ENCODE measurements at regions not wholly inside any gene's neighbourhood (a gene's known extent, or its start where the extent isn't known, plus 50 kb on each side); places are given as distances from the start of the nearest gene placed in this dataset.

DNA sequence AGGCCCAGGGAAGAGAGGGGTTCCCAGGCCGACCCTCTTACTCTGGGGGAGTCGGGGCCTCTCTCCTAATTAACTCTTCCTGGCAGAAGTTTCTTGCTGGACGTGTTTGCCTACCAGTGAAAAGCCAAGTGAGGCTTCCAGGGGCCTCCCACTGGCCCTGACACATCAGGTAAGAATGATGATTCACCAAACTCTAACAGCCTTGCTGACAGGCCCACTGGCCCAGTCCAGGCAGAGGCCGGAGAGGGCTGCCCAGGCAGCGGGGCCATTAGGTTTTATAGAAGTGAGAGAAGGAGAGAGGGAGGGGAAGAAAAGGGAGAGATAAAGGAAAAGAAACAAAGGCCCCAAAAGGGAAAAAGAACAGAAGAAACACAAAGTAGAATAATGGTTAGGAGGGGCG, 50.8 kb upstream of the FOXE1 start:
- no peak overlapping the region for H3K4me3 ChIP-seq (replicated peaks; ENCODE audit: insufficient read depth, low read length)
- H3K27ac ChIP-seq (replicated peaks) = no peak overlapping the region
- TF ChIP-seq, protein P1, sequence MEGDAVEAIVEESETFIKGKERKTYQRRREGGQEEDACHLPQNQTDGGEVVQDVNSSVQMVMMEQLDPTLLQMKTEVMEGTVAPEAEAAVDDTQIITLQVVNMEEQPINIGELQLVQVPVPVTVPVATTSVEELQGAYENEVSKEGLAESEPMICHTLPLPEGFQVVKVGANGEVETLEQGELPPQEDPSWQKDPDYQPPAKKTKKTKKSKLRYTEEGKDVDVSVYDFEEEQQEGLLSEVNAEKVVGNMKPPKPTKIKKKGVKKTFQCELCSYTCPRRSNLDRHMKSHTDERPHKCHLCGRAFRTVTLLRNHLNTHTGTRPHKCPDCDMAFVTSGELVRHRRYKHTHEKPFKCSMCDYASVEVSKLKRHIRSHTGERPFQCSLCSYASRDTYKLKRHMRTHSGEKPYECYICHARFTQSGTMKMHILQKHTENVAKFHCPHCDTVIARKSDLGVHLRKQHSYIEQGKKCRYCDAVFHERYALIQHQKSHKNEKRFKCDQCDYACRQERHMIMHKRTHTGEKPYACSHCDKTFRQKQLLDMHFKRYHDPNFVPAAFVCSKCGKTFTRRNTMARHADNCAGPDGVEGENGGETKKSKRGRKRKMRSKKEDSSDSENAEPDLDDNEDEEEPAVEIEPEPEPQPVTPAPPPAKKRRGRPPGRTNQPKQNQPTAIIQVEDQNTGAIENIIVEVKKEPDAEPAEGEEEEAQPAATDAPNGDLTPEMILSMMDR (IDR thresholded peaks at IDR 0.05; ENCODE audit: insufficient read depth, low read length) = no peak
- no peak for TF ChIP-seq GABPA (IDR thresholded peaks at IDR 0.05; ENCODE audit: low read depth)
- TF ChIP-seq SPI1 (IDR thresholded peaks at IDR 0.05; ENCODE audit: borderline replicate concordance, low read depth) = no peak
- TF ChIP-seq, protein P2, sequence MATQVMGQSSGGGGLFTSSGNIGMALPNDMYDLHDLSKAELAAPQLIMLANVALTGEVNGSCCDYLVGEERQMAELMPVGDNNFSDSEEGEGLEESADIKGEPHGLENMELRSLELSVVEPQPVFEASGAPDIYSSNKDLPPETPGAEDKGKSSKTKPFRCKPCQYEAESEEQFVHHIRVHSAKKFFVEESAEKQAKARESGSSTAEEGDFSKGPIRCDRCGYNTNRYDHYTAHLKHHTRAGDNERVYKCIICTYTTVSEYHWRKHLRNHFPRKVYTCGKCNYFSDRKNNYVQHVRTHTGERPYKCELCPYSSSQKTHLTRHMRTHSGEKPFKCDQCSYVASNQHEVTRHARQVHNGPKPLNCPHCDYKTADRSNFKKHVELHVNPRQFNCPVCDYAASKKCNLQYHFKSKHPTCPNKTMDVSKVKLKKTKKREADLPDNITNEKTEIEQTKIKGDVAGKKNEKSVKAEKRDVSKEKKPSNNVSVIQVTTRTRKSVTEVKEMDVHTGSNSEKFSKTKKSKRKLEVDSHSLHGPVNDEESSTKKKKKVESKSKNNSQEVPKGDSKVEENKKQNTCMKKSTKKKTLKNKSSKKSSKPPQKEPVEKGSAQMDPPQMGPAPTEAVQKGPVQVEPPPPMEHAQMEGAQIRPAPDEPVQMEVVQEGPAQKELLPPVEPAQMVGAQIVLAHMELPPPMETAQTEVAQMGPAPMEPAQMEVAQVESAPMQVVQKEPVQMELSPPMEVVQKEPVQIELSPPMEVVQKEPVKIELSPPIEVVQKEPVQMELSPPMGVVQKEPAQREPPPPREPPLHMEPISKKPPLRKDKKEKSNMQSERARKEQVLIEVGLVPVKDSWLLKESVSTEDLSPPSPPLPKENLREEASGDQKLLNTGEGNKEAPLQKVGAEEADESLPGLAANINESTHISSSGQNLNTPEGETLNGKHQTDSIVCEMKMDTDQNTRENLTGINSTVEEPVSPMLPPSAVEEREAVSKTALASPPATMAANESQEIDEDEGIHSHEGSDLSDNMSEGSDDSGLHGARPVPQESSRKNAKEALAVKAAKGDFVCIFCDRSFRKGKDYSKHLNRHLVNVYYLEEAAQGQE (IDR thresholded peaks at IDR 0.05; ENCODE audit: insufficient replicate concordance, low read depth) = no peak
- no peak for TF ChIP-seq POLR2AphosphoS5 (IDR thresholded peaks at IDR 0.05; ENCODE audit: low read depth)
- H3K27me3 ChIP-seq (ENCODE audit: insufficient read depth, poor library complexity, severe bottlenecking) = no peaks in the 10 kb centered on the region
- DNase-seq (ENCODE audit: low read depth in 1 of 2, low spot score in 1 of 2) = no peak

DNA sequence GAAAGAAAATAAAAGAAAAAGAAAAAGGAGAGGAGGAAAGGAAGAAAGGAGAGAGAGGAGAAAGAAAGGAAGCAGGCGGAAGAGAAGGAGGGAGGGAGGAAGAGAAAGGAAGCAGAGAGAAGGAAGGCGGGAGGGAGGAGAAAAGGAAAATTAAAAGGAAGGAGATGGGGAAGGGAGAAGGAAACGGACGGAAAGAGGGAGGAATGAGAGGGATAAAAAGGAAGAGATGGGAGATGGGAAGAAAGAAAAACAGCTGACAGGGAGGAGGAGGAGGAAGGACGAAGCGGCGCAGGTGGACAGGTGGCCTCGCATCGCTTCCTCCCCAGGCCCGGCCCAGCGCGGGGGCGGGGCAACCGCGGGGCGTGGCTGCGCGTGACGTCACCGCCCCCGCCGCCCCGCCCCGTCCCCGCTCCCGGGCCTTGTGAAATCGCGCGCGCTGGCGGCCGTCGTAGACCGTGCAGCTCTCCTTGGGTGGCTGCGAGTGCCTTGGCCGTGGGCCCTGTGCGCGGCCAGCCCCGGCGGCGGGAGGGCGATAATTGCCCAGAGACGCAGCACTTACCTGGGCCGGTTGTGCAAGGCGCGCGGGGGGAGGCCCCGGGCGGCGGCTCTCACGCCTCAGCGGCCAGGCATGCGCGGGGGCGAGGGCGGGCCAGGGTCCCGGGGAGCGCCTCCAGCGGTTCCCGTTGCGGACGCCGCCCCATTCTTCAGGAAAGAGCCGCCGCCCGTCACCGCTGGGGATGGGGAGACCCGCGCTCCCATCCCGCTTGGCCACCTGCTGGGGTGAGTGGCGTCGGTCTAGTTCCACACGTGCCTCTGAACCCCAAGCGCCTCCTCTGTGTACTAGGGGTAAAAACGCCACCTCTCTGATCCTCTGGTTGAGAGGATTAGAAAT, 49.6 kb upstream of the FOXE1 start:
- Histone ChIP-seq H3K27me3 (ENCODE audit: insufficient read depth, poor library complexity, severe bottlenecking) (no peaks in the 10 kb centered on the region), H3K4me3 (replicated peaks; ENCODE audit: insufficient read depth, low read length) (peak overlapping the region; percentile 39), H3K27ac (replicated peaks) (no peak overlapping the region)
- TF ChIP-seq SPI1 (IDR thresholded peaks at IDR 0.05; ENCODE audit: borderline replicate concordance, low read depth) (no peak), GABPA (IDR thresholded peaks at IDR 0.05; ENCODE audit: low read depth) (no peak), POLR2AphosphoS5 (IDR thresholded peaks at IDR 0.05; ENCODE audit: low read depth) (no peak)
- TF ChIP-seq, protein P2 (IDR thresholded peaks at IDR 0.05; ENCODE audit: insufficient replicate concordance, low read depth) = no peak
- TF ChIP-seq, protein P1 (IDR thresholded peaks at IDR 0.05; ENCODE audit: insufficient read depth, low read length) = no peak
- DNase-seq (ENCODE audit: low read depth in 1 of 2, low spot score in 1 of 2) = peak; percentile 32 to 59

Data from HL-60 (cell line).